PC-3 (cell line): ENCODE measurements at regions not wholly inside any gene's neighbourhood (a gene's known extent, or its start where the extent isn't known, plus 50 kb on each side); places are given as distances from the start of the nearest gene placed in this dataset.
"Not testable (repeated sequence)": the region's sequence is repeated elsewhere in the genome, so short reads cannot be mapped to it uniquely, and the experiment has no call there.

Experiments used
- CTCF ChIP-seq: fragments of 300-600 bp; sonication (generic); conservative IDR thresholded peaks from 2 replicates; pipeline ENCODE4 v1.5.1; 2017; ENCODE audit warnings: antibody characterized with exemption, low read depth, mild to moderate bottlenecking, low read length
- EZH2 ChIP-seq: fragments of 300-600 bp; sonication (generic); IDR thresholded peaks from one replicate; pipeline ENCODE4 v1.6.1; 2017; ENCODE audit warnings: antibody characterized with exemption, mild to moderate bottlenecking, low read length; ENCODE audit not compliant: unreplicated experiment
- EZH2phosphoT487 ChIP-seq: fragments of 300-600 bp; sonication (generic); IDR thresholded peaks from 2 replicates; pipeline ENCODE4 v1.6.1; 2018; ENCODE audit warnings: mild to moderate bottlenecking, antibody characterized with exemption, low read length, borderline replicate concordance

GRCh38 chr17:62196587-62196986 lies 131.5 kb upstream of the MED13 start:
- not testable (repeated sequence) for TF ChIP-seq EZH2, EZH2phosphoT487, CTCF
